H1 (cell line): ENCODE measurements at regions not wholly inside any gene's neighbourhood (a gene's known extent, or its start where the extent isn't known, plus 50 kb on each side); places are given as distances from the start of the nearest gene placed in this dataset.

Experiments
- CTCF ChIA-PET: fragments of 300-600 bp; sonication (Branson Sonifier 250); formaldehyde crosslinking; loops from one replicate; lab custom pipeline; 2021; ENCODE audit not compliant: partially characterized antibody; lab: Charles Lee
- POLR2A ChIA-PET: fragments of 300-600 bp; sonication (Branson Sonifier 250); formaldehyde crosslinking; loops from one replicate; lab custom pipeline; 2021; ENCODE audit warnings: inconsistent platforms; ENCODE audit not compliant: partially characterized antibody; lab: Charles Lee
- DNase-seq, 2 experiments: peaks; one replicate each; pipeline versions ENCODE4 v3.0.0 to v3.0.0-alpha.2; 2010 to 2022; ENCODE audit warnings: low spot score in 2 of 2, low read depth in 1 of 2, mixed read lengths in 1 of 2
- FAIRE-seq: peaks from 2 replicates; lab custom pipeline; 2011; peaks lifted over from hg19 to GRCh38; lab: Jason Lieb, UNC
- H2AFZ ChIP-seq: 2 replicates; pipeline ENCODE4 v1.8.1; 2012; ENCODE audit warnings: low read length, inconsistent platforms
- H2AK5ac ChIP-seq: 2 replicates; pipeline ENCODE4 v1.6.1; 2013; ENCODE audit warnings: low read depth, low read length
- H2BK120ac ChIP-seq: replicated peaks from 2 replicates; pipeline ENCODE3; 2013; ENCODE audit warnings: low read depth, low read length, inconsistent platforms
- H2BK12ac ChIP-seq: 2 replicates; pipeline ENCODE4 v1.6.1; 2013; ENCODE audit warnings: low read depth, low read length
- H2BK15ac ChIP-seq: 2 replicates; pipeline ENCODE4 v1.6.1; 2013; ENCODE audit warnings: low read length
- H2BK20ac ChIP-seq: 2 replicates; pipeline ENCODE4 v1.6.1; 2013; ENCODE audit warnings: low read length
- H2BK5ac ChIP-seq: 2 replicates; pipeline ENCODE4 v1.6.1; 2013; ENCODE audit warnings: low read depth, low read length
- H3K14ac ChIP-seq: 2 replicates; pipeline ENCODE4 v1.6.1; 2013; ENCODE audit warnings: inconsistent platforms; ENCODE audit not compliant: insufficient read length
- H3K18ac ChIP-seq: 2 replicates; pipeline ENCODE4 v1.6.1; 2013; ENCODE audit warnings: low read length; ENCODE audit errors: extremely low read depth
- H3K23ac ChIP-seq: 2 replicates; pipeline ENCODE4 v1.6.1; 2013; ENCODE audit warnings: inconsistent platforms; ENCODE audit not compliant: insufficient read length
- H3K23me2 ChIP-seq: 2 replicates; pipeline ENCODE4 v1.6.1; 2013; ENCODE audit warnings: low read depth, low read length
- H3K27ac ChIP-seq: 2 replicates; pipeline ENCODE4 v1.6.1; 2011; ENCODE audit warnings: low read depth, low read length, inconsistent platforms
- H3K27me3 ChIP-seq, 4 experiments: replicated peaks in 1 of 4; 1 replicate in 1 of 4; 2 replicates in 3 of 4; pipeline versions ENCODE4 v1.6.1 to v1.8.1; 2011 to 2013; ENCODE audit warnings: low read length in 3 of 4, mild to moderate bottlenecking in 3 of 4, inconsistent platforms in 2 of 4, mixed read lengths in 2 of 4, moderate library complexity in 1 of 4; ENCODE audit not compliant: control insufficient read depth in 3 of 4, insufficient read depth in 3 of 4; ENCODE audit errors: extremely low read depth in 1 of 4
- H3K36me3 ChIP-seq, 4 experiments: 2 replicates each; pipeline versions ENCODE4 v1.6.1 to v1.8.1; 2011 to 2013; ENCODE audit warnings: mild to moderate bottlenecking in 4 of 4, low read length in 3 of 4, moderate library complexity in 2 of 4, control low read depth in 1 of 4, inconsistent platforms in 1 of 4; ENCODE audit not compliant: insufficient read depth in 4 of 4, control insufficient read depth in 2 of 4
- H3K4ac ChIP-seq: replicated peaks from 2 replicates; pipeline ENCODE3; 2013; ENCODE audit warnings: low read length, low read depth, mixed read lengths, inconsistent platforms; ENCODE audit not compliant: insufficient read length
- H3K4me1 ChIP-seq, 4 experiments: replicated peaks in 1 of 4; 1 replicate in 1 of 4; 2 replicates in 3 of 4; pipeline versions ENCODE4 v1.6.1 to v1.8.1; 2011 to 2013; ENCODE audit warnings: low read length in 3 of 4, inconsistent platforms in 2 of 4, mixed read lengths in 1 of 4; ENCODE audit not compliant: insufficient read depth in 4 of 4, control insufficient read depth in 3 of 4
- H3K4me2 ChIP-seq, 2 experiments: 2 replicates each; pipeline versions ENCODE4 v1.6.1 to v1.8.1; 2011 to 2013; ENCODE audit warnings: low read depth in 2 of 2, low read length in 2 of 2, control low read depth in 1 of 2, inconsistent platforms in 1 of 2, mild to moderate bottlenecking in 1 of 2; ENCODE audit not compliant: insufficient read depth in 1 of 2
- H3K4me3 ChIP-seq, 4 experiments: fragments of 200-600, 300-600 bp in 1 of 4; sonication (generic), shearing (Covaris generic), sonication (Bioruptor Twin) in 1 of 4; 2 replicates each; pipeline versions ENCODE4 v1.5.1 to v1.8.1; 2011 to 2016; ENCODE audit warnings: low read length in 4 of 4, low read depth in 3 of 4, control low read depth in 2 of 4, inconsistent platforms in 2 of 4, mild to moderate bottlenecking in 2 of 4, mixed read lengths in 1 of 4, moderate library complexity in 1 of 4; ENCODE audit not compliant: insufficient read depth in 2 of 4; ENCODE audit errors: extremely low read depth in 1 of 4
- H3K56ac ChIP-seq: replicated peaks from 2 replicates; pipeline ENCODE3; 2013; ENCODE audit warnings: low read depth, mild to moderate bottlenecking, mixed read lengths, low read length, inconsistent platforms; ENCODE audit not compliant: insufficient read length
- H3K79me1 ChIP-seq: 2 replicates; pipeline ENCODE4 v1.6.1; 2013; ENCODE audit warnings: low read depth, low read length, control low read depth
- H3K79me2 ChIP-seq, 2 experiments: 2 replicates each; pipeline versions ENCODE4 v1.6.1 to v1.8.1; 2012 to 2013; ENCODE audit warnings: low read length in 2 of 2, mild to moderate bottlenecking in 2 of 2, inconsistent platforms in 1 of 2; ENCODE audit not compliant: insufficient read depth in 2 of 2, control insufficient read depth in 1 of 2
- H3K9ac ChIP-seq, 4 experiments: replicated peaks in 1 of 4; 1 replicate in 1 of 4; 2 replicates in 3 of 4; pipeline versions ENCODE4 v1.6.1 to v1.8.1; 2011 to 2013; ENCODE audit warnings: low read depth in 3 of 4, low read length in 3 of 4, control low read depth in 2 of 4, mild to moderate bottlenecking in 2 of 4, moderate library complexity in 2 of 4, inconsistent platforms in 1 of 4; ENCODE audit errors: extremely low read depth in 1 of 4
- H3K9me3 ChIP-seq, 2 experiments: 2 replicates each; pipeline versions ENCODE4 v1.6.1 to v1.8.1; 2012 to 2013; ENCODE audit warnings: mild to moderate bottlenecking in 2 of 2, moderate library complexity in 2 of 2, control low read depth in 1 of 2, inconsistent platforms in 1 of 2, low read depth in 1 of 2, low read length in 1 of 2, mixed read lengths in 1 of 2; ENCODE audit not compliant: insufficient read depth in 2 of 2
- H4K20me1 ChIP-seq, 2 experiments: replicated peaks in 1 of 2; 2 replicates each; pipeline versions ENCODE3 to v1.8.1; 2011 to 2013; ENCODE audit warnings: inconsistent platforms in 2 of 2, low read length in 2 of 2, mild to moderate bottlenecking in 1 of 2; ENCODE audit not compliant: insufficient read depth in 2 of 2, control insufficient read depth in 1 of 2
- H4K5ac ChIP-seq: 2 replicates; pipeline ENCODE4 v1.6.1; 2013; ENCODE audit warnings: low read length, low read depth, mixed read lengths, inconsistent platforms; ENCODE audit not compliant: insufficient read length
- H4K8ac ChIP-seq: 2 replicates; pipeline ENCODE4 v1.8.0; 2013; ENCODE audit warnings: mild to moderate bottlenecking, moderate library complexity, low read length, inconsistent platforms; ENCODE audit not compliant: insufficient read depth; ENCODE audit errors: extremely low read depth
- H4K91ac ChIP-seq: replicated peaks from 2 replicates; pipeline ENCODE3; 2013; ENCODE audit warnings: low read length, mixed read lengths, inconsistent platforms; ENCODE audit not compliant: insufficient read length
- ASH2L ChIP-seq: fragments of 200-600, 300-600 bp; sonication (generic); IDR thresholded peaks from one replicate; pipeline ENCODE4 v1.7.1; 2017; ENCODE audit warnings: low read length
- BCL11A ChIP-seq, 2 experiments: IDR thresholded peaks; one replicate each; pipeline ENCODE4 v1.6.1; 2011; ENCODE audit warnings: low read depth in 2 of 2, low read length in 2 of 2, mild to moderate bottlenecking in 2 of 2
- CBX5 ChIP-seq: fragments of 300-800, 300-1000 bp; sonication (generic); IDR thresholded peaks from 2 replicates; pipeline ENCODE4 v1.7.1; 2016; ENCODE audit warnings: antibody characterized with exemption, low read length, low read depth
- HDAC2 ChIP-seq, 2 experiments: fragments of 300-600 bp in 1 of 2; sonication (generic) in 1 of 2; IDR thresholded peaks; 2 replicates each; pipeline ENCODE4 v1.6.1; 2011 to 2012; ENCODE audit warnings: low read depth in 2 of 2, low read length in 2 of 2, mild to moderate bottlenecking in 2 of 2, moderate library complexity in 2 of 2, borderline replicate concordance in 1 of 2, inconsistent platforms in 1 of 2
- JUN ChIP-seq: IDR thresholded peaks from 2 replicates; pipeline ENCODE4 v1.6.1; 2011; ENCODE audit warnings: low read depth, mild to moderate bottlenecking, improper control_type of control experiment, low read length
- KDM1A ChIP-seq: fragments of 200-600, 300-600 bp; sonication (generic); IDR thresholded peaks from 2 replicates; pipeline ENCODE4 v1.7.1; 2016; ENCODE audit warnings: mild to moderate bottlenecking, low read length, borderline replicate concordance
- KDM4A ChIP-seq: IDR thresholded peaks from one replicate; pipeline ENCODE4 v1.7.1; 2012; ENCODE audit warnings: low read depth, mild to moderate bottlenecking, moderate library complexity, low read length, inconsistent platforms; ENCODE audit not compliant: severe bottlenecking
- RAD21 ChIP-seq, 2 experiments: IDR thresholded peaks in 1 of 2; conservative IDR thresholded peaks in 1 of 2; 2 replicates each; pipeline ENCODE4 v1.6.1; 2011; ENCODE audit warnings: low read depth in 2 of 2, low read length in 2 of 2, improper control_type of control experiment in 1 of 2, inconsistent platforms in 1 of 2, mild to moderate bottlenecking in 1 of 2, moderate library complexity in 1 of 2
- RXRA ChIP-seq: IDR thresholded peaks from 2 replicates; pipeline ENCODE4 v1.6.1; 2011; ENCODE audit warnings: low read depth, mild to moderate bottlenecking, low read length, moderate library complexity; ENCODE audit not compliant: insufficient read depth
- SAP30 ChIP-seq: fragments of 300-600 bp; sonication (generic); IDR thresholded peaks from 2 replicates; pipeline ENCODE4 v1.7.1; 2012; ENCODE audit warnings: low read length, moderate library complexity, mild to moderate bottlenecking, inconsistent platforms; ENCODE audit not compliant: insufficient read depth, insufficient replicate concordance
- SIRT6 ChIP-seq: IDR thresholded peaks from one replicate; pipeline ENCODE4 v1.7.1; 2012; ENCODE audit warnings: low read length, inconsistent platforms
- TEAD4 ChIP-seq: IDR thresholded peaks from 2 replicates; pipeline ENCODE4 v1.6.1; 2012; ENCODE audit warnings: low read depth, low read length, inconsistent platforms, mixed read lengths
- WGBS, 2 experiments: shearing (Covaris generic) in 1 of 2; methylation state at CpG; one replicate each; pipeline versions ENCODE4 v1.1.6 to v1.1.7; 2013 to 2015; ENCODE audit warnings: low lambda C conversion rate in 2 of 2, mixed read lengths in 2 of 2, inconsistent platforms in 1 of 2, low coverage in 1 of 2, missing lambda C conversion rate in 1 of 2; ENCODE audit not compliant: insufficient replicate concordance in 2 of 2, insufficient coverage in 1 of 2, insufficient read length in 1 of 2; ENCODE audit errors: extremely low coverage in 1 of 2, missing lambda C conversion rate in 1 of 2; 5-methylcytosine and 5-hydroxymethylcytosine counted together
- TF ChIP-seq, protein P1 (sequence below): IDR thresholded peaks from 2 replicates; pipeline ENCODE4 v1.6.1; 2012; ENCODE audit warnings: low read length, inconsistent platforms

DNA sequence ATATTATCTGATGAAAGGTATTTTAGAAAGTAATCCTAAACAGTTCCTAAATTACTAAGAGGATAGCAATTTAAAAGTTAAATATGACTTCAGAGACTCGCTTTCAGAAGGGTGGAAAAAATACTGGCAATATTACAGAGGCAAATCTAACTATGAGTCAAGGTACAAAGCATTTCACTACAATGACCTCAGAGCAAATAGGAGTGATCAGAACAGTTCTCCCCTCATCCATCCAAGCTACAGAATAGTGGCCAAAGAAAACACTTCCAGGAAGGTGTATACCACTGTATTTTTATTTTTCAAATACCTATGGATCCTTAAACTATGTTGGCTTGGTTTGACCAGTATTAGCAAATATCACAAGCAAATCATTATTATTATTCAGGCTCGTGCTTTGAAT, 112.8 kb upstream of the ODAD2 start:
- Histone ChIP-seq H3K23me2 (no peaks in the 10 kb centered on the region), H4K91ac (no peak overlapping the region), H3K79me1 (no peaks in the 10 kb centered on the region), H4K20me1 (no peaks in the 10 kb centered on the region), H2BK120ac (no peak overlapping the region), H2BK12ac (no peak overlapping the region), H3K56ac (no peak overlapping the region), H2BK15ac (no peak overlapping the region), H3K4me2 (no peak overlapping the region), H4K5ac (no peak overlapping the region), H2AFZ (no peak overlapping the region), H3K4ac (no peak overlapping the region), H3K18ac (no peak overlapping the region), H3K4me3 (no peak overlapping the region), H3K14ac (no peak overlapping the region), H2BK5ac (no peak overlapping the region), H2BK20ac (no peak overlapping the region), H3K27ac (no peak overlapping the region), H3K27me3 (no peaks in the 10 kb centered on the region), H3K23ac (no peak overlapping the region), H4K8ac (no peak overlapping the region), H3K36me3 (no peaks in the 10 kb centered on the region), H3K9ac (no peak overlapping the region), H3K9me3 (no peaks in the 10 kb centered on the region), H2AK5ac (no peak overlapping the region), H3K79me2 (no peaks in the 10 kb centered on the region), H3K4me1 (no peaks in the 10 kb centered on the region)
- DNase-seq (no peak), FAIRE-seq (no peak)
- POLR2A ChIA-PET: no interaction called here
- WGBS, 2 experiments: 90% methylated on average over 2 of the region's 2 CpGs; no CpG with 5 or more reads in 1 of the 2 experiments
- CTCF ChIA-PET: no interaction called here
- TF ChIP-seq RAD21 (IDR thresholded peaks at IDR 0.05 in 1 of 2, conservative IDR thresholded peaks at IDR 0.05 in 1 of 2; ENCODE audit: low read depth in 2 of 2, low read length in 2 of 2) (no peak), KDM1A (no peak), JUN (no peak), KDM4A (no peak), RXRA (no peak), ASH2L (no peak), TEAD4 (no peak), CBX5 (no peak), SAP30 (no peak), BCL11A (IDR thresholded peaks at IDR 0.05; ENCODE audit: low read depth in 2 of 2, low read length in 2 of 2) (no peak), HDAC2 (IDR thresholded peaks at IDR 0.05; ENCODE audit: borderline replicate concordance in 1 of 2, low read depth in 2 of 2, low read length in 2 of 2) (no peak), SIRT6 (no peak)
- TF ChIP-seq, protein P1, sequence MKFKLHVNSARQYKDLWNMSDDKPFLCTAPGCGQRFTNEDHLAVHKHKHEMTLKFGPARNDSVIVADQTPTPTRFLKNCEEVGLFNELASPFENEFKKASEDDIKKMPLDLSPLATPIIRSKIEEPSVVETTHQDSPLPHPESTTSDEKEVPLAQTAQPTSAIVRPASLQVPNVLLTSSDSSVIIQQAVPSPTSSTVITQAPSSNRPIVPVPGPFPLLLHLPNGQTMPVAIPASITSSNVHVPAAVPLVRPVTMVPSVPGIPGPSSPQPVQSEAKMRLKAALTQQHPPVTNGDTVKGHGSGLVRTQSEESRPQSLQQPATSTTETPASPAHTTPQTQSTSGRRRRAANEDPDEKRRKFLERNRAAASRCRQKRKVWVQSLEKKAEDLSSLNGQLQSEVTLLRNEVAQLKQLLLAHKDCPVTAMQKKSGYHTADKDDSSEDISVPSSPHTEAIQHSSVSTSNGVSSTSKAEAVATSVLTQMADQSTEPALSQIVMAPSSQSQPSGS: no peak
